OCI-LY1 (cell line): ENCODE measurements at regions not wholly inside any gene's neighbourhood (a gene's known extent, or its start where the extent isn't known, plus 50 kb on each side); places are given as distances from the start of the nearest gene placed in this dataset.

Experiments used
- H2AFZ ChIP-seq: fragments of 200-600 bp; sonication (generic), shearing (Covaris generic); 2 replicates; pipeline ENCODE4 v1.6.0; 2014; ENCODE audit warnings: antibody characterized with exemption, mild to moderate bottlenecking, low read length
- H3F3A ChIP-seq: fragments of 200-600 bp; sonication (generic), shearing (Covaris generic); 2 replicates; pipeline ENCODE4 v1.6.0; 2014; ENCODE audit warnings: mild to moderate bottlenecking, antibody characterized with exemption, low read length, moderate library complexity; ENCODE audit not compliant: insufficient read depth
- H3K27ac ChIP-seq: fragments of 200-600 bp; sonication (generic); 2 replicates; pipeline ENCODE4 v1.5.1; 2014; ENCODE audit warnings: low read length, mixed run types, mild to moderate bottlenecking, low read depth; ENCODE audit not compliant: poor library complexity, severe bottlenecking
- H3K27me3 ChIP-seq: fragments of 200-600 bp; sonication (generic); 2 replicates; pipeline ENCODE4 v1.6.0; 2014; ENCODE audit warnings: antibody characterized with exemption, mild to moderate bottlenecking, low read length, moderate library complexity; ENCODE audit not compliant: insufficient read depth
- H3K36me3 ChIP-seq: fragments of 200-600 bp; sonication (generic); 2 replicates; pipeline ENCODE4 v1.6.1; 2014; ENCODE audit warnings: mild to moderate bottlenecking, antibody characterized with exemption, low read length, moderate library complexity, mixed read lengths; ENCODE audit not compliant: insufficient read depth
- H3K4me1 ChIP-seq: fragments of 200-600 bp; sonication (generic); 2 replicates; pipeline ENCODE4 v1.5.1; 2014; ENCODE audit warnings: mild to moderate bottlenecking, low read length, moderate library complexity; ENCODE audit not compliant: insufficient read depth, severe bottlenecking
- H3K4me2 ChIP-seq: fragments of 200-600 bp; sonication (generic), shearing (Covaris generic); 2 replicates; pipeline ENCODE4 v1.6.1; 2014; ENCODE audit warnings: low read length
- H3K4me3 ChIP-seq: fragments of 200-600 bp; sonication (generic); 2 replicates; pipeline ENCODE4 v1.5.1; 2014; ENCODE audit warnings: low read length, low read depth, mild to moderate bottlenecking, mixed read lengths; ENCODE audit not compliant: poor library complexity, severe bottlenecking
- H3K79me2 ChIP-seq: fragments of 200-600 bp; shearing (Covaris generic); 2 replicates; pipeline ENCODE4 v1.6.1; 2016; ENCODE audit warnings: mixed run types, low read length, mixed read lengths; ENCODE audit not compliant: insufficient read depth
- H3K9ac ChIP-seq: fragments of 200-600 bp; sonication (generic), shearing (Covaris generic); 2 replicates; pipeline ENCODE4 v1.6.1; 2014; ENCODE audit warnings: mild to moderate bottlenecking, low read length, mixed read lengths
- H3K9me2 ChIP-seq: fragments of 200-600 bp; sonication (generic), shearing (Covaris generic); 2 replicates; pipeline ENCODE4 v1.6.1; 2014; ENCODE audit warnings: low read depth, mild to moderate bottlenecking, low read length, mixed read lengths
- H3K9me3 ChIP-seq: fragments of 200-600 bp; shearing (Covaris generic); 2 replicates; pipeline ENCODE4 v1.6.1; 2014; ENCODE audit warnings: low read length, mixed read lengths
- H4K20me1 ChIP-seq: fragments of 200-600 bp; sonication (generic), shearing (Covaris generic); 2 replicates; pipeline ENCODE4 v1.6.0; 2016; ENCODE audit warnings: mild to moderate bottlenecking, low read length; ENCODE audit not compliant: insufficient read depth
- CTCF ChIP-seq: fragments of 200-600 bp; sonication (generic), shearing (Covaris generic); IDR thresholded peaks from 2 replicates; pipeline ENCODE4 v1.5.1; 2017; ENCODE audit warnings: mild to moderate bottlenecking, antibody characterized with exemption, low read length, moderate library complexity, mixed read lengths
- EZH2 ChIP-seq: fragments of 200-600 bp; sonication (generic), shearing (Covaris generic); IDR thresholded peaks from 2 replicates; pipeline ENCODE4 v1.8.0; 2017; ENCODE audit warnings: borderline replicate concordance, mixed run types, mild to moderate bottlenecking, antibody characterized with exemption, low read length, moderate library complexity, mixed read lengths

- no peak overlapping the region for H3K4me2 ChIP-seq
- H3K9me3 ChIP-seq: no peaks in the 10 kb centered on the region
- H3K36me3 ChIP-seq: no peaks in the 10 kb centered on the region
- no peak overlapping the region for H3K4me3 ChIP-seq
- no peak overlapping the region for H3K27ac ChIP-seq
- no peaks in the 10 kb centered on the region for H3F3A ChIP-seq
- TF ChIP-seq EZH2: no peak
- no peak for TF ChIP-seq CTCF
- H3K9me2 ChIP-seq: no peaks in the 10 kb centered on the region
- H3K9ac ChIP-seq: no peak overlapping the region
- H4K20me1 ChIP-seq: no peaks in the 10 kb centered on the region
- H2AFZ ChIP-seq: no peak overlapping the region
- no peaks in the 10 kb centered on the region for H3K27me3 ChIP-seq
- H3K4me1 ChIP-seq: no peaks in the 10 kb centered on the region
- H3K79me2 ChIP-seq: no peaks in the 10 kb centered on the region
Observed at GRCh38 chr7:41217306-41217705, 485.6 kb downstream of the INHBA start.

DNA sequence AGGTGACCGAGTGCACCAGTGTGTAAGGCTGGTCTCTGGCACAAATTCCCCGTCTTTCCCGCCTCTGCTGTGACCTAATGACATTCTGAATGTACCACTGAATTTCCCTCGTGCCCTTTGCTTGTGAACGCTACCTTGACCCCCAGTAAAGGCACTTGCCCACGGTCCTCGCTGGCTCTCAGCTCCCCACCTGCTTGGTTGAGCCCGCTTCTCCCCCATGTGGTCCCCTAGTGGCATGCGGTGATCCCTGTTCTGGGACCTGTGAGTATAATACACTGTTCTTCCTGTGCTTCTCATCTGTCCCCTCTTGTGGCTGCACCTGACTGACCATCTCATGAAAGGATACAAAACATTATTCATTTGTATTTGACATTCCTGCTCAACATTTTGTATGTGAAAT, 495.7 kb downstream of the INHBA start:
- Histone ChIP-seq H3K4me2 (no peak overlapping the region), H3K79me2 (no peaks in the 10 kb centered on the region), H3K36me3 (no peaks in the 10 kb centered on the region), H3K9me2 (no peaks in the 10 kb centered on the region), H3F3A (no peaks in the 10 kb centered on the region), H3K4me3 (no peak overlapping the region), H4K20me1 (no peaks in the 10 kb centered on the region), H2AFZ (no peak overlapping the region), H3K27ac (no peak overlapping the region), H3K9me3 (no peaks in the 10 kb centered on the region), H3K9ac (no peak overlapping the region), H3K27me3 (no peaks in the 10 kb centered on the region), H3K4me1 (no peaks in the 10 kb centered on the region)
- no peak for TF ChIP-seq EZH2
- no peak for TF ChIP-seq CTCF

GRCh38 chr7:41206267-41206666, 496.6 kb downstream of the INHBA start:
- Histone ChIP-seq H3K27me3 (no peaks in the 10 kb centered on the region), H3K4me2 (no peak overlapping the region), H4K20me1 (no peaks in the 10 kb centered on the region), H3K9me2 (no peaks in the 10 kb centered on the region), H3K9ac (no peak overlapping the region), H2AFZ (no peak overlapping the region), H3K9me3 (no peaks in the 10 kb centered on the region), H3F3A (no peaks in the 10 kb centered on the region), H3K27ac (no peak overlapping the region), H3K4me3 (no peak overlapping the region), H3K79me2 (no peaks in the 10 kb centered on the region), H3K4me1 (no peaks in the 10 kb centered on the region), H3K36me3 (no peaks in the 10 kb centered on the region)
- TF ChIP-seq CTCF: no peak
- TF ChIP-seq EZH2: no peak
